GM23338 (cell line): ENCODE measurements at regions not wholly inside any gene's neighbourhood (a gene's known extent, or its start where the extent isn't known, plus 50 kb on each side); places are given as distances from the start of the nearest gene placed in this dataset.

ENCODE experiments used
- ATAC-seq: fragments of 200-7000 bp; cut with Tn5 transposase; 3 replicates; pipeline ENCODE4 v1.9.1; 2020
- DNase-seq: peaks from one replicate; pipeline ENCODE4 v3.0.0-alpha.2; 2015; ENCODE audit warnings: low spot score
- H2AFZ ChIP-seq: fragments of 200-600 bp; sonication (generic); 2 replicates; pipeline ENCODE4 v1.8.0; 2016; ENCODE audit warnings: antibody characterized with exemption, mild to moderate bottlenecking, moderate library complexity
- H3F3A ChIP-seq: fragments of 200-600 bp; sonication (generic); replicated peaks from 2 replicates; pipeline ENCODE4 v1.8.0; 2017; ENCODE audit warnings: antibody characterized with exemption, mixed run types, low read depth
- H3K27ac ChIP-seq: fragments of 200-600 bp; sonication (generic); 2 replicates; pipeline ENCODE4 v1.6.1; 2016; ENCODE audit warnings: low read depth
- H3K27me3 ChIP-seq: fragments of 200-600 bp; sonication (generic); 2 replicates; pipeline ENCODE4 v1.8.0; 2016; ENCODE audit warnings: mild to moderate bottlenecking, mixed run types, moderate library complexity; ENCODE audit not compliant: insufficient read depth
- H3K36me3 ChIP-seq: fragments of 200-600 bp; sonication (generic); 2 replicates; pipeline ENCODE4 v1.8.0; 2016; ENCODE audit warnings: mild to moderate bottlenecking; ENCODE audit not compliant: insufficient read depth
- H3K4me1 ChIP-seq: fragments of 200-600 bp; sonication (generic); 2 replicates; pipeline ENCODE4 v1.8.0; 2016; ENCODE audit warnings: mild to moderate bottlenecking, moderate library complexity; ENCODE audit not compliant: insufficient read depth
- H3K4me2 ChIP-seq: fragments of 200-600 bp; sonication (generic); 2 replicates; pipeline ENCODE4 v1.7.1; 2017; ENCODE audit warnings: mixed run types
- H3K4me3 ChIP-seq: fragments of 200-600 bp; sonication (generic); 2 replicates; pipeline ENCODE4 v1.6.1; 2016; ENCODE audit warnings: mixed run types
- H3K79me2 ChIP-seq: fragments of 200-600 bp; sonication (generic); replicated peaks from 2 replicates; pipeline ENCODE4 v1.8.0; 2017; ENCODE audit warnings: mild to moderate bottlenecking; ENCODE audit not compliant: insufficient read depth
- H3K9me2 ChIP-seq: fragments of 200-600 bp; sonication (generic); 2 replicates; pipeline ENCODE4 v1.8.0; 2017; ENCODE audit not compliant: insufficient read depth
- H4K20me1 ChIP-seq: fragments of 200-600 bp; sonication (generic); replicated peaks from 2 replicates; pipeline ENCODE4 v1.8.0; 2017; ENCODE audit warnings: mild to moderate bottlenecking; ENCODE audit not compliant: insufficient read depth
- H3K27ac Mint-ChIP-seq: 2 replicates; pipeline ENCODE4 v1.8.0; 2020; ENCODE audit warnings: inconsistent platforms, mild to moderate bottlenecking, moderate library complexity, mixed read lengths
- H3K27me3 Mint-ChIP-seq: 3 replicates; pipeline ENCODE4 v1.8.0; 2022; ENCODE audit warnings: low read depth, mild to moderate bottlenecking, moderate library complexity, mixed read lengths, inconsistent platforms; ENCODE audit not compliant: insufficient read depth, poor library complexity
- H3K36me3 Mint-ChIP-seq: 3 replicates; pipeline ENCODE4 v1.8.0; 2021; ENCODE audit warnings: low read depth, mild to moderate bottlenecking, inconsistent platforms, moderate library complexity, mixed read lengths
- H3K4me1 Mint-ChIP-seq: 3 replicates; pipeline ENCODE4 v1.8.0; 2020; ENCODE audit warnings: mild to moderate bottlenecking, inconsistent platforms, mixed read lengths
- H3K4me3 Mint-ChIP-seq: 3 replicates; pipeline ENCODE4 v1.8.0; 2021; ENCODE audit warnings: moderate library complexity, mild to moderate bottlenecking, inconsistent platforms, mixed read lengths
- H3K9me3 Mint-ChIP-seq: 3 replicates; pipeline ENCODE4 v1.8.0; 2020; ENCODE audit warnings: moderate library complexity, mild to moderate bottlenecking, inconsistent platforms, mixed read lengths
- CREB1 ChIP-seq: fragments of 250-450 bp; sonication (Bioruptor Pico); IDR thresholded peaks from 2 replicates; pipeline ENCODE4 v1.5.0; 2020; ENCODE audit warnings: low read depth, mild to moderate bottlenecking, moderate library complexity
- EZH2 ChIP-seq: fragments of 200-600 bp; sonication (generic); IDR thresholded peaks from one replicate; pipeline ENCODE4 v1.8.0; 2017; ENCODE audit warnings: antibody characterized with exemption, mild to moderate bottlenecking, low read depth; ENCODE audit not compliant: unreplicated experiment
- JUNB ChIP-seq: IDR thresholded peaks from one replicate; pipeline ENCODE4 v1.6.1; 2016; ENCODE audit warnings: antibody characterized with exemption; ENCODE audit not compliant: unreplicated experiment
- NANOG ChIP-seq: IDR thresholded peaks from 2 replicates; pipeline ENCODE4 v1.6.1; 2016; ENCODE audit warnings: antibody characterized with exemption, borderline replicate concordance
- POLR2AphosphoS5 ChIP-seq: IDR thresholded peaks from 2 replicates; pipeline ENCODE4 v1.6.1; 2016; ENCODE audit warnings: antibody characterized with exemption, low read depth
- STAT1 ChIP-seq: IDR thresholded peaks from one replicate; pipeline ENCODE4 v1.6.1; 2016; ENCODE audit warnings: antibody characterized with exemption; ENCODE audit not compliant: unreplicated experiment
- ZNF331 ChIP-seq: fragments of 250-450 bp; sonication (Bioruptor Pico); IDR thresholded peaks from 2 replicates; pipeline ENCODE4 v1.5.0; 2020; ENCODE audit warnings: low read depth, mild to moderate bottlenecking, moderate library complexity
- TF ChIP-seq, protein P1 (sequence below): IDR thresholded peaks from one replicate; pipeline ENCODE4 v1.6.1; 2018; ENCODE audit warnings: antibody characterized with exemption; ENCODE audit not compliant: unreplicated experiment
- TF ChIP-seq, protein P2 (sequence below): fragments of 250-450 bp; sonication (Bioruptor Pico); IDR thresholded peaks from 2 replicates; pipeline ENCODE4 v1.5.0; 2020; ENCODE audit warnings: mild to moderate bottlenecking, moderate library complexity
- TF ChIP-seq, protein P3 (sequence below), 2 experiments: fragments of 200-600 bp in 1 of 2; sonication (generic) in 1 of 2; conservative IDR thresholded peaks; 2 replicates each; pipeline versions ENCODE4 v1.5.1 to v1.6.1; 2016 to 2017; ENCODE audit warnings: antibody characterized with exemption in 2 of 2, low read depth in 2 of 2, mild to moderate bottlenecking in 2 of 2, moderate library complexity in 1 of 2

DNA sequence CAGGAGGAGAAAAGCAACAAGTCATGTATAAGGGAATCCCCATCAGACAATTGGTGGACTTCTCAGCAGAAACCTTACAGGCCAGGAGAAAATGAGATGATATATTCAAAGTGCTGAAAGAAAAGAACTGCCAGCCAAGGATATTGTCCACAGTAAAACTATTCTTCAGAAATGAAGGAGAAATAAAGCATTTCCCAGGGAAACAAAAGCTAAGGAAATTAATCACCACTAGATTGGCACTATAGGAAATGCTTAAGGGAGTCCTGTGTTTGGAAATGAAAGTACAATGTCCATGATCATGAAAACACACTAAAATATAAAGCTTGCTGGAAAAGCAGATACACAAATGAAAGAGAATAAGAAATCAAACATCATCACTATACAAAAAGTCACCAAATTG lies 282.0 kb downstream of the BLID start (continued):
- TF ChIP-seq, protein P1, sequence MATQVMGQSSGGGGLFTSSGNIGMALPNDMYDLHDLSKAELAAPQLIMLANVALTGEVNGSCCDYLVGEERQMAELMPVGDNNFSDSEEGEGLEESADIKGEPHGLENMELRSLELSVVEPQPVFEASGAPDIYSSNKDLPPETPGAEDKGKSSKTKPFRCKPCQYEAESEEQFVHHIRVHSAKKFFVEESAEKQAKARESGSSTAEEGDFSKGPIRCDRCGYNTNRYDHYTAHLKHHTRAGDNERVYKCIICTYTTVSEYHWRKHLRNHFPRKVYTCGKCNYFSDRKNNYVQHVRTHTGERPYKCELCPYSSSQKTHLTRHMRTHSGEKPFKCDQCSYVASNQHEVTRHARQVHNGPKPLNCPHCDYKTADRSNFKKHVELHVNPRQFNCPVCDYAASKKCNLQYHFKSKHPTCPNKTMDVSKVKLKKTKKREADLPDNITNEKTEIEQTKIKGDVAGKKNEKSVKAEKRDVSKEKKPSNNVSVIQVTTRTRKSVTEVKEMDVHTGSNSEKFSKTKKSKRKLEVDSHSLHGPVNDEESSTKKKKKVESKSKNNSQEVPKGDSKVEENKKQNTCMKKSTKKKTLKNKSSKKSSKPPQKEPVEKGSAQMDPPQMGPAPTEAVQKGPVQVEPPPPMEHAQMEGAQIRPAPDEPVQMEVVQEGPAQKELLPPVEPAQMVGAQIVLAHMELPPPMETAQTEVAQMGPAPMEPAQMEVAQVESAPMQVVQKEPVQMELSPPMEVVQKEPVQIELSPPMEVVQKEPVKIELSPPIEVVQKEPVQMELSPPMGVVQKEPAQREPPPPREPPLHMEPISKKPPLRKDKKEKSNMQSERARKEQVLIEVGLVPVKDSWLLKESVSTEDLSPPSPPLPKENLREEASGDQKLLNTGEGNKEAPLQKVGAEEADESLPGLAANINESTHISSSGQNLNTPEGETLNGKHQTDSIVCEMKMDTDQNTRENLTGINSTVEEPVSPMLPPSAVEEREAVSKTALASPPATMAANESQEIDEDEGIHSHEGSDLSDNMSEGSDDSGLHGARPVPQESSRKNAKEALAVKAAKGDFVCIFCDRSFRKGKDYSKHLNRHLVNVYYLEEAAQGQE: no peak
- TF ChIP-seq NANOG: no peak
- TF ChIP-seq CREB1 (CRISPR knock-in tag): no peak
- TF ChIP-seq ZNF331 (CRISPR knock-in tag): no peak
- TF ChIP-seq POLR2AphosphoS5: no peak

DNA sequence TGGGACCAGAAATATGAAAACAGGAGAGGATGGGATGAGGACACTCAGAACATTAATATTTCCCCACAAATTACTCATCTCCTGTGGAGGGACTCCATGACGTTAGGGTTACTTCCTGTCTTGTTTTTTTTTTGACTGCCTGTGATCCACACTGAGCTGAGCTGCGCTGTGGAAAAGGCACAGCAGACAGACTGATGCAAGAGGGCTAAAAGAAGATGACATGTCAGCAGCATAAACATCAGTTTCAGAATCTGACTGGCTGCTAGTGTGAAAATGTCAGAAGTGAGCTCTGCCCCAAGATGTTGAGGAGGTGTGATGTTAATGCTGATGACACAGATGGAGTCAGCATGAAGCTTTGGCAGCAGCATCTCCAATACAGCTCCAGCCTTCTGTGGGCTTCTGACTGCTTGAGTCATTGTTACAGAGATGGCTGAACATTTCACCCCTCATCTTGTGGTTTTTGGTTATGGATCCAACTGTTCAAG lies 286.8 kb downstream of the BLID start:
- Histone ChIP-seq H3K27ac (no peak overlapping the region), H2AFZ (no peak overlapping the region), H3K36me3 (no peaks in the 10 kb centered on the region), H3K79me2 (no peaks in the 10 kb centered on the region), H3K4me2 (no peak overlapping the region), H3K4me1 (no peaks in the 10 kb centered on the region), H3K9me2 (no peaks in the 10 kb centered on the region), H3F3A (no peaks in the 10 kb centered on the region), H4K20me1 (no peaks in the 10 kb centered on the region), H3K4me3 (no peak overlapping the region), H3K27me3 (no peaks in the 10 kb centered on the region)
- ATAC-seq (no peak), DNase-seq (no peak)
- H3K27me3 Mint-ChIP-seq: no peaks in the 10 kb centered on the region
- no peak overlapping the region for H3K27ac Mint-ChIP-seq
- H3K36me3 Mint-ChIP-seq: peaks cover 2% of the 10 kb centered on the region; the same call in 1 of the 3 replicates
- no peak overlapping the region for H3K4me3 Mint-ChIP-seq
- no peaks in the 10 kb centered on the region for H3K4me1 Mint-ChIP-seq
- no peaks in the 10 kb centered on the region for H3K9me3 Mint-ChIP-seq
- no peak for TF ChIP-seq CREB1 (CRISPR knock-in tag)
- TF ChIP-seq EZH2: no peak
- no peak for TF ChIP-seq POLR2AphosphoS5
- TF ChIP-seq NANOG: no peak
- TF ChIP-seq STAT1: no peak
- TF ChIP-seq, protein P1: no peak
- TF ChIP-seq, protein P2, sequence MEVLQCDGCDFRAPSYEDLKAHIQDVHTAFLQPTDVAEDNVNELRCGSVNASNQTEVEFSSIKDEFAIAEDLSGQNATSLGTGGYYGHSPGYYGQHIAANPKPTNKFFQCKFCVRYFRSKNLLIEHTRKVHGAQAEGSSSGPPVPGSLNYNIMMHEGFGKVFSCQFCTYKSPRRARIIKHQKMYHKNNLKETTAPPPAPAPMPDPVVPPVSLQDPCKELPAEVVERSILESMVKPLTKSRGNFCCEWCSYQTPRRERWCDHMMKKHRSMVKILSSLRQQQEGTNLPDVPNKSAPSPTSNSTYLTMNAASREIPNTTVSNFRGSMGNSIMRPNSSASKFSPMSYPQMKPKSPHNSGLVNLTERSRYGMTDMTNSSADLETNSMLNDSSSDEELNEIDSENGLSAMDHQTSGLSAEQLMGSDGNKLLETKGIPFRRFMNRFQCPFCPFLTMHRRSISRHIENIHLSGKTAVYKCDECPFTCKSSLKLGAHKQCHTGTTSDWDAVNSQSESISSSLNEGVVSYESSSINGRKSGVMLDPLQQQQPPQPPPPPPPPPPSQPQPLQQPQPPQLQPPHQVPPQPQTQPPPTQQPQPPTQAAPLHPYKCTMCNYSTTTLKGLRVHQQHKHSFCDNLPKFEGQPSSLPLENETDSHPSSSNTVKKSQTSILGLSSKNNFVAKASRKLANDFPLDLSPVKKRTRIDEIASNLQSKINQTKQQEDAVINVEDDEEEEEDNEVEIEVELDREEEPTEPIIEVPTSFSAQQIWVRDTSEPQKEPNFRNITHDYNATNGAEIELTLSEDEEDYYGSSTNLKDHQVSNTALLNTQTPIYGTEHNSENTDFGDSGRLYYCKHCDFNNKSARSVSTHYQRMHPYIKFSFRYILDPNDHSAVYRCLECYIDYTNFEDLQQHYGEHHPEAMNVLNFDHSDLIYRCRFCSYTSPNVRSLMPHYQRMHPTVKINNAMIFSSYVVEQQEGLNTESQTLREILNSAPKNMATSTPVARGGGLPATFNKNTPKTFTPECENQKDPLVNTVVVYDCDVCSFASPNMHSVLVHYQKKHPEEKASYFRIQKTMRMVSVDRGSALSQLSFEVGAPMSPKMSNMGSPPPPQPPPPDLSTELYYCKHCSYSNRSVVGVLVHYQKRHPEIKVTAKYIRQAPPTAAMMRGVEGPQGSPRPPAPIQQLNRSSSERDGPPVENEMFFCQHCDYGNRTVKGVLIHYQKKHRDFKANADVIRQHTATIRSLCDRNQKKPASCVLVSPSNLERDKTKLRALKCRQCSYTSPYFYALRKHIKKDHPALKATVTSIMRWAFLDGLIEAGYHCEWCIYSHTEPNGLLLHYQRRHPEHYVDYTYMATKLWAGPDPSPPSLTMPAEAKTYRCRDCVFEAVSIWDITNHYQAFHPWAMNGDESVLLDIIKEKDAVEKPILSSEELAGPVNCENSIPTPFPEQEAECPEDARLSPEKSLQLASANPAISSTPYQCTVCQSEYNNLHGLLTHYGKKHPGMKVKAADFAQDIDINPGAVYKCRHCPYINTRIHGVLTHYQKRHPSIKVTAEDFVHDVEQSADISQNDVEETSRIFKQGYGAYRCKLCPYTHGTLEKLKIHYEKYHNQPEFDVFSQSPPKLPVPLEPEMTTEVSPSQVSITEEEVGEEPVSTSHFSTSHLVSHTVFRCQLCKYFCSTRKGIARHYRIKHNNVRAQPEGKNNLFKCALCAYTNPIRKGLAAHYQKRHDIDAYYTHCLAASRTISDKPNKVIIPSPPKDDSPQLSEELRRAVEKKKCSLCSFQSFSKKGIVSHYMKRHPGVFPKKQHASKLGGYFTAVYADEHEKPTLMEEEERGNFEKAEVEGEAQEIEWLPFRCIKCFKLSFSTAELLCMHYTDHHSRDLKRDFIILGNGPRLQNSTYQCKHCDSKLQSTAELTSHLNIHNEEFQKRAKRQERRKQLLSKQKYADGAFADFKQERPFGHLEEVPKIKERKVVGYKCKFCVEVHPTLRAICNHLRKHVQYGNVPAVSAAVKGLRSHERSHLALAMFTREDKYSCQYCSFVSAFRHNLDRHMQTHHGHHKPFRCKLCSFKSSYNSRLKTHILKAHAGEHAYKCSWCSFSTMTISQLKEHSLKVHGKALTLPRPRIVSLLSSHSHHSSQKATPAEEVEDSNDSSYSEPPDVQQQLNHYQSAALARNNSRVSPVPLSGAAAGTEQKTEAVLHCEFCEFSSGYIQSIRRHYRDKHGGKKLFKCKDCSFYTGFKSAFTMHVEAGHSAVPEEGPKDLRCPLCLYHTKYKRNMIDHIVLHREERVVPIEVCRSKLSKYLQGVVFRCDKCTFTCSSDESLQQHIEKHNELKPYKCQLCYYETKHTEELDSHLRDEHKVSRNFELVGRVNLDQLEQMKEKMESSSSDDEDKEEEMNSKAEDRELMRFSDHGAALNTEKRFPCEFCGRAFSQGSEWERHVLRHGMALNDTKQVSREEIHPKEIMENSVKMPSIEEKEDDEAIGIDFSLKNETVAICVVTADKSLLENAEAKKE (CRISPR knock-in tag): no peak
- TF ChIP-seq, protein P3, sequence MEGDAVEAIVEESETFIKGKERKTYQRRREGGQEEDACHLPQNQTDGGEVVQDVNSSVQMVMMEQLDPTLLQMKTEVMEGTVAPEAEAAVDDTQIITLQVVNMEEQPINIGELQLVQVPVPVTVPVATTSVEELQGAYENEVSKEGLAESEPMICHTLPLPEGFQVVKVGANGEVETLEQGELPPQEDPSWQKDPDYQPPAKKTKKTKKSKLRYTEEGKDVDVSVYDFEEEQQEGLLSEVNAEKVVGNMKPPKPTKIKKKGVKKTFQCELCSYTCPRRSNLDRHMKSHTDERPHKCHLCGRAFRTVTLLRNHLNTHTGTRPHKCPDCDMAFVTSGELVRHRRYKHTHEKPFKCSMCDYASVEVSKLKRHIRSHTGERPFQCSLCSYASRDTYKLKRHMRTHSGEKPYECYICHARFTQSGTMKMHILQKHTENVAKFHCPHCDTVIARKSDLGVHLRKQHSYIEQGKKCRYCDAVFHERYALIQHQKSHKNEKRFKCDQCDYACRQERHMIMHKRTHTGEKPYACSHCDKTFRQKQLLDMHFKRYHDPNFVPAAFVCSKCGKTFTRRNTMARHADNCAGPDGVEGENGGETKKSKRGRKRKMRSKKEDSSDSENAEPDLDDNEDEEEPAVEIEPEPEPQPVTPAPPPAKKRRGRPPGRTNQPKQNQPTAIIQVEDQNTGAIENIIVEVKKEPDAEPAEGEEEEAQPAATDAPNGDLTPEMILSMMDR (conservative IDR thresholded peaks at IDR 0.05; ENCODE audit: low read depth in 2 of 2): no peak
- no peak for TF ChIP-seq JUNB
